A549 (cell line): ENCODE measurements at regions not wholly inside any gene's neighbourhood (a gene's known extent, or its start where the extent isn't known, plus 50 kb on each side); places are given as distances from the start of the nearest gene placed in this dataset.
"Not testable (repeated sequence)": the region's sequence is repeated elsewhere in the genome, so short reads cannot be mapped to it uniquely, and the experiment has no call there.

Source experiments
- ATAC-seq, 2 experiments: fragments of 200-7000 bp in 1 of 2; fragments of >200 bp in 1 of 2; cut with Nextera tagmentation in 1 of 2; cut with Tn5 transposase in 1 of 2; 3 replicates each; pipeline versions ENCODE4 v1.8.0 to v1.9.1; 2018 to 2020; ENCODE audit warnings: mild to moderate bottlenecking in 1 of 2, moderate library complexity in 1 of 2
- CTCF ChIA-PET: fragments of 300-600 bp; sonication (Branson Sonifier 250); formaldehyde crosslinking; extraction: SDS; loops from one replicate; lab custom pipeline; 2021; ENCODE audit warnings: antibody characterized with exemption, inconsistent platforms; lab: Yijun Ruan, JAX
- POLR2A ChIA-PET: fragments of 350-600 bp; formaldehyde crosslinking; extraction: SDS; loops from one replicate; lab custom pipeline; 2021; ENCODE audit warnings: antibody characterized with exemption, inconsistent platforms; lab: Yijun Ruan, JAX
- DNase-seq, 2 experiments: peaks; one replicate each; pipeline versions ENCODE4 v3.0.0 to v3.0.0-alpha.2; 2011 to 2016; ENCODE audit warnings: low read depth in 1 of 2, low spot score in 1 of 2
- FAIRE-seq: peaks from 2 replicates; lab custom pipeline; 2011; peaks lifted over from hg19 to GRCh38; lab: Jason Lieb, UNC
- H3K27ac ChIP-seq, 2 experiments: fragments of >200 bp; sonication (Bioruptor Twin); formaldehyde crosslinking; 3 replicates each; pipeline ENCODE4 v1.5.1; 2016 to 2017
- H3K4me1 ChIP-seq: fragments of >200 bp; sonication (Bioruptor Twin); formaldehyde crosslinking; 3 replicates; pipeline ENCODE4 v1.6.1; 2016
- H3K4me2 ChIP-seq: fragments of >200 bp; sonication (Bioruptor Twin); formaldehyde crosslinking; 3 replicates; pipeline ENCODE4 v1.6.1; 2016
- H3K4me3 ChIP-seq: fragments of >200 bp; sonication (Bioruptor Twin); formaldehyde crosslinking; 3 replicates; pipeline ENCODE4 v1.5.1; 2016
- H3K9me3 ChIP-seq: fragments of >200 bp; sonication (Bioruptor Twin); formaldehyde crosslinking; 3 replicates; pipeline ENCODE4 v1.6.1; 2016
- ATOH8 ChIP-seq: fragments of 250-450 bp; sonication (Bioruptor Pico); IDR thresholded peaks from 2 replicates; pipeline ENCODE4 v1.5.0; 2020; ENCODE audit warnings: low read depth, mild to moderate bottlenecking, moderate library complexity
- BCL3 ChIP-seq: fragments of >200 bp; sonication (Bioruptor Twin); formaldehyde crosslinking; IDR thresholded peaks from 3 replicates; pipeline ENCODE4 v1.6.1; 2016
- BHLHE40 ChIP-seq: IDR thresholded peaks from 2 replicates; pipeline ENCODE4 v1.6.1; 2012; ENCODE audit warnings: low read depth, low read length, inconsistent platforms
- CBX2 ChIP-seq: fragments of 200-600 bp; sonication (generic); IDR thresholded peaks from 2 replicates; pipeline ENCODE4 v1.6.1; 2016; ENCODE audit warnings: low read depth, mild to moderate bottlenecking, borderline replicate concordance
- CHD4 ChIP-seq: fragments of 200-600 bp; sonication (generic); IDR thresholded peaks from 2 replicates; pipeline ENCODE4 v1.6.1; 2016; ENCODE audit warnings: antibody characterized with exemption, mild to moderate bottlenecking, borderline replicate concordance
- CTCF ChIP-seq: fragments of >200 bp; sonication (Bioruptor Twin); formaldehyde crosslinking; IDR thresholded peaks from 3 replicates; pipeline ENCODE4 v1.5.1; 2016
- E2F6 ChIP-seq: IDR thresholded peaks from 2 replicates; pipeline ENCODE4 v1.6.1; 2012; ENCODE audit warnings: low read depth, borderline replicate concordance
- EHMT2 ChIP-seq: fragments of 200-600 bp; sonication (generic); IDR thresholded peaks from 2 replicates; pipeline ENCODE4 v1.6.1; 2016; ENCODE audit warnings: antibody characterized with exemption, low read depth, mild to moderate bottlenecking, moderate library complexity
- ESRRA ChIP-seq: fragments of 150-350 bp; IDR thresholded peaks from 2 replicates; pipeline ENCODE4 v1.6.1; 2014; ENCODE audit warnings: mild to moderate bottlenecking, low read length, borderline replicate concordance
- GATA3 ChIP-seq: IDR thresholded peaks from 2 replicates; pipeline ENCODE4 v1.6.1; 2012; ENCODE audit warnings: borderline replicate concordance
- HES2 ChIP-seq: fragments of >200 bp; sonication (Bioruptor Twin); formaldehyde crosslinking; IDR thresholded peaks from 2 replicates; pipeline ENCODE4 v1.6.1; 2016
- HOXA7 ChIP-seq: fragments of 250-450 bp; sonication (Bioruptor Pico); IDR thresholded peaks from 2 replicates; pipeline ENCODE4 v1.5.0; 2020; ENCODE audit warnings: mild to moderate bottlenecking, moderate library complexity
- KDM5A ChIP-seq: fragments of 200-600 bp; sonication (generic); IDR thresholded peaks from 2 replicates; pipeline ENCODE4 v1.6.1; 2016; ENCODE audit warnings: antibody characterized with exemption, mild to moderate bottlenecking
- MAFK ChIP-seq: fragments of 450-650 bp; IDR thresholded peaks from 2 replicates; pipeline ENCODE4 v1.6.1; 2014; ENCODE audit not compliant: partially characterized antibody
- MAX ChIP-seq: IDR thresholded peaks from 2 replicates; pipeline ENCODE4 v1.6.1; 2012
- POLR2A ChIP-seq: IDR thresholded peaks from 2 replicates; pipeline ENCODE4 v1.6.1; 2012; ENCODE audit warnings: mild to moderate bottlenecking, low read length
- POLR2AphosphoS2 ChIP-seq: conservative IDR thresholded peaks from 2 replicates; pipeline ENCODE4 v1.6.1; 2012; ENCODE audit warnings: low read length, improper control_type of control experiment, inconsistent platforms
- SMC3 ChIP-seq: fragments of >200 bp; sonication (Bioruptor Twin); formaldehyde crosslinking; IDR thresholded peaks from 3 replicates; pipeline ENCODE4 v1.6.1; 2018; ENCODE audit warnings: inconsistent platforms
- TFCP2L1 ChIP-seq: fragments of 250-450 bp; sonication (Bioruptor Pico); IDR thresholded peaks from 2 replicates; pipeline ENCODE4 v1.5.0; 2021; ENCODE audit warnings: mild to moderate bottlenecking
- TP53 ChIP-seq: fragments of 250-450 bp; sonication (Bioruptor Pico); IDR thresholded peaks from 2 replicates; pipeline ENCODE4 v1.5.0; 2021; ENCODE audit warnings: mild to moderate bottlenecking, moderate library complexity
- ZC3H11A ChIP-seq: fragments of 450-650 bp; IDR thresholded peaks from 2 replicates; pipeline ENCODE4 v1.6.1; 2014; ENCODE audit warnings: antibody characterized with exemption, mild to moderate bottlenecking
- ZFP36 ChIP-seq: fragments of 450-650 bp; IDR thresholded peaks from 2 replicates; pipeline ENCODE4 v1.6.1; 2014; ENCODE audit warnings: borderline replicate concordance; ENCODE audit not compliant: partially characterized antibody
- WGBS: methylation state at CpG from one replicate; pipeline ENCODE4 v1.1.6; 2017; ENCODE audit errors: missing lambda C conversion rate; 5-methylcytosine and 5-hydroxymethylcytosine counted together

- TF ChIP-seq GATA3 = no peak
Observed at GRCh38 chr7:142638581-142638980, 110.7 kb upstream of the PRSS1 start (continued).

GRCh38 chr7:142637240-142637639 is 112.0 kb upstream of the PRSS1 start:
- TF ChIP-seq ESRRA (no peak), E2F6 (no peak), CHD4 (no peak), BCL3 (no peak)
- TF ChIP-seq, all 56 proteins: peak for 0
- ChIA-PET POLR2A (interaction anchor here (1.1 kb wide), 1 partner anchor 146 kb away, joined by 3 read pairs; no protein-coding TSS in a partner anchor), CTCF (interaction anchor here (0.6 to 2.9 kb wide), 11 partner anchors 8 to 661 kb away, joined by 3 to 11 read pairs (median 4); no protein-coding TSS in a partner anchor)
- FAIRE-seq = no peak
- 0 out of 3 replicates have a peak, but pooled peaks cover 3% of the 10 kb centered on the region for H3K9me3 ChIP-seq
- no peak for DNase-seq
- no peak overlapping the region for H3K4me3 ChIP-seq
- H3K4me1 ChIP-seq = no peaks in the 10 kb centered on the region
- 6% methylated on average over 5 of the region's 5 CpGs for WGBS
- ATAC-seq = no peak
- H3K27ac ChIP-seq = no peak overlapping the region
- H3K4me2 ChIP-seq = no peak overlapping the region

- H3K4me2 ChIP-seq = no peak overlapping the region
- 22% methylated on average over 6 of the region's 6 CpGs for WGBS
- ChIA-PET POLR2A (interaction anchor here (1.1 kb wide), 1 partner anchor 147 kb away, joined by 3 read pairs; no protein-coding TSS in a partner anchor), CTCF (interaction anchor here (0.6 to 2.9 kb wide), 12 partner anchors 9 to 661 kb away, joined by 3 to 11 read pairs (median 4); no protein-coding TSS in a partner anchor)
- H3K9me3 ChIP-seq = 0 out of 3 replicates have a peak, but pooled peaks cover 3% of the 10 kb centered on the region
- ATAC-seq (no peak; a peak in 1 of 6 replicates), DNase-seq (no peak), FAIRE-seq (no peak)
- TF ChIP-seq ZC3H11A (no peak), MAFK (no peak), POLR2A (no peak), KDM5A (no peak), ZFP36 (no peak), TFCP2L1 (CRISPR knock-in tag) (no peak), SMC3 (no peak), CBX2 (no peak), POLR2AphosphoS2 (no peak), E2F6 (no peak), EHMT2 (no peak), HES2 (no peak), TP53 (CRISPR knock-in tag) (no peak), ATOH8 (CRISPR knock-in tag) (no peak), MAX (no peak), HOXA7 (CRISPR knock-in tag) (no peak), CTCF (no peak), BHLHE40 (no peak)
- H3K4me3 ChIP-seq = no peak overlapping the region
- H3K4me1 ChIP-seq = no peaks in the 10 kb centered on the region
- no peak overlapping the region for H3K27ac ChIP-seq
Observed at GRCh38 chr7:142636751-142637150, 112.5 kb upstream of the PRSS1 start.

- DNase-seq, H3K4me1 ChIP-seq, FAIRE-seq, H3K4me3 ChIP-seq, ATAC-seq, POLR2A ChIA-PET, H3K4me2 ChIP-seq, H3K9me3 ChIP-seq, H3K27ac ChIP-seq: not testable (repeated sequence)
- 22% methylated on average over 3 of the region's 3 CpGs for WGBS
- CTCF ChIA-PET = interaction anchor here (0.7 to 2.9 kb wide), 8 partner anchors 7 to 230 kb away, joined by 3 to 11 read pairs (median 4); no protein-coding TSS in a partner anchor
Observed at GRCh38 chr7:142636107-142636506, 113.2 kb upstream of the PRSS1 start.
